Ascending aorta (tissue), 2 donors: ENCODE measurements at regions not wholly inside any gene's neighbourhood (a gene's known extent, or its start where the extent isn't known, plus 50 kb on each side); places are given as distances from the start of the nearest gene placed in this dataset.
"Not testable (repeated sequence)": the region's sequence is repeated elsewhere in the genome, so short reads cannot be mapped to it uniquely, and the experiment has no call there.

ENCODE experiments used
- DNase-seq, 2 donors: peaks; one replicate each; pipeline ENCODE4 v3.0.0-alpha.2; 2019; ENCODE audit warnings: low spot score in 2 of 2
- H3K27ac ChIP-seq, 2 donors: fragments of 200-600 bp; sonication (generic); one replicate each; pipeline ENCODE4 v1.5.1; 2016 to 2017; ENCODE audit warnings: mild to moderate bottlenecking in 1 of 2
- H3K27me3 ChIP-seq: fragments of 200-600 bp; sonication (generic); one replicate; pipeline ENCODE4 v1.5.1; 2017
- H3K36me3 ChIP-seq, 2 donors: fragments of 200-600 bp; sonication (generic); one replicate each; pipeline ENCODE4 v1.5.1; 2016
- H3K4me1 ChIP-seq, 2 donors: fragments of 200-600 bp; sonication (generic); one replicate each; pipeline ENCODE4 v1.5.1; 2016 to 2017; ENCODE audit warnings: mild to moderate bottlenecking in 1 of 2
- H3K4me3 ChIP-seq, 2 donors: fragments of 200-600 bp; sonication (generic); one replicate each; pipeline ENCODE4 v1.5.1; 2016 to 2017; ENCODE audit warnings: mild to moderate bottlenecking in 1 of 2
- H3K9me3 ChIP-seq, 2 donors: fragments of 200-600 bp; sonication (generic); one replicate each; pipeline ENCODE4 v1.5.1; 2016
- intact Hi-C: fragments of 100-400 bp; cut with DNase I; formaldehyde crosslinking; loops from one replicate; pipeline ENCODE4 v1.15.1; 2023
- TF ChIP-seq, protein P1 (sequence below), 3 experiments: fragments of 200-600 bp in 2 of 3; fragments of 450-650 bp in 1 of 3; sonication (generic) in 2 of 3; IDR thresholded peaks; one replicate each; pipeline ENCODE4 v1.5.1; 2016 to 2019; ENCODE audit warnings: antibody characterized with exemption in 3 of 3, mild to moderate bottlenecking in 1 of 3, moderate library complexity in 1 of 3

DNA sequence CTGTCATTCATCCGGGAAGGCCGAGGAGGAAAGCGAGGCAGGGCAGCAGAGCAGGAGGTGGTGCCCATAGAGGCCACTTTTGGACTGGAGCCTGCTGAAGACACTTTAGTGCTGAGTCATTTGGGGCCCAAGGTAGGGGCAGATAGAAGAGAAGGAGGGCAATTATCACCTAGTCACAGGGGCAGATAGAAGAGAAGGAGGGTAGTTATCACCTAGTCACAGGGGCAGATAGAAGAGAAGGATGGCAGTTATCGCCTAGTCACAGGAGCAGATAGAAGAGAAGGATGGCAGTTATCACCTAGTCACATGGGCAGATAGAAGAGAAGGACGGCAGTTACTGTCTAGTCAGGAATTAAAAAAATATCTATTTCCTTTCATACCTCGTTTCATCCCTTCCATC lies 1372.6 kb downstream of the FOXD4L5 start:
- DNase-seq, H3K36me3 ChIP-seq, H3K4me3 ChIP-seq, intact Hi-C loops, H3K27ac ChIP-seq, H3K27me3 ChIP-seq, H3K4me1 ChIP-seq, H3K9me3 ChIP-seq: not testable (repeated sequence)

DNA sequence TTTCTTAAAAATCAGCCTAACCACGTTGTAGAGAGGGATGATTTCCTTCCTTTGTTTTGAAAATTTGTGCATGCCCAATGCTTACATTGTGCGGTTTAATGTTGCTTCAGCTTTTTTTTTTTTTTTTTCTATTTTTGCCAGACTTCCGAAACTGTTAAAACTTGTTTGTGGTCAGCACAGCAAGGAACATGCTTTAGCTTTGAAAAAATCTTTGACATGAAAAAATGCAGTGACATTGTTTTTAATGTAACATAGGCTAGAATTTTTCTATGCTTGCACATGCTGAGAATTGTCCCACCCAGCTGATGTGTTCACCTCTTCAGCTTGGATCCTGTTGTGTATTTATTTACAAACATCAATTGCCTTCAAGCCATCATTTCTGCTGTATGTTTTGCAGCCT lies 1375.9 kb downstream of the FOXD4L5 start:
- DNase-seq, H3K36me3 ChIP-seq, H3K27me3 ChIP-seq, intact Hi-C loops, H3K27ac ChIP-seq, H3K9me3 ChIP-seq, H3K4me3 ChIP-seq, H3K4me1 ChIP-seq: not testable (repeated sequence)

GRCh38 chr9:63899637-63900190 lies 1385.3 kb downstream of the FOXD4L5 start:
- intact Hi-C loops, H3K27me3 ChIP-seq, H3K9me3 ChIP-seq, H3K36me3 ChIP-seq, DNase-seq, H3K4me1 ChIP-seq, H3K27ac ChIP-seq, H3K4me3 ChIP-seq: not testable (repeated sequence)

DNA sequence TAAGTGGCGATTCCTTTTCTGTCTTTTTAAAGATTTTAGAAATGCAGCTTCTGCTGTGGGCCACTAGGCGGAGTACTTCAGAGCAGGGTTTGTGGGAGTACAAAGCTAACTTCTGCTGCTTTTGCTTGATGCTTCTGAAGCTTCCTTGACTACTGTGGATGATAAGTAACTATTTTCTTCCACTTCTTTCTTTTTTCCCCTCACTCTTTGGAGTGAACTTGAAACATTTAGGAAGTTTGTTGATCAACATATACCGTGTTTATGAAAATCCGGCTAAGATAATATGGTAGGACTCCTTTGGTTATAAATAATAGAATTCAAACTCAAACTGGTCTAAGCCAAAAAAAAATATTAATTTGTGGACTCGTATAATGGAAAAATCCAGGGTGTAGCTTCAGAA lies 1403.6 kb downstream of the FOXD4L5 start:
- H3K36me3 ChIP-seq, DNase-seq, H3K27me3 ChIP-seq, H3K4me3 ChIP-seq, H3K4me1 ChIP-seq, H3K27ac ChIP-seq, intact Hi-C loops, H3K9me3 ChIP-seq: not testable (repeated sequence)

- H3K27me3 ChIP-seq, H3K36me3 ChIP-seq, DNase-seq, intact Hi-C loops, H3K4me1 ChIP-seq, H3K9me3 ChIP-seq, H3K27ac ChIP-seq, H3K4me3 ChIP-seq: not testable (repeated sequence)
Observed at GRCh38 chr9:63876380-63876779, 1408.6 kb downstream of the FOXD4L5 start.

- no peaks in the 10 kb centered on the region for H3K27me3 ChIP-seq
- peaks cover 0 to 5% of the 10 kb centered on the region in 2 donors for H3K9me3 ChIP-seq
- TF ChIP-seq, protein P1, sequence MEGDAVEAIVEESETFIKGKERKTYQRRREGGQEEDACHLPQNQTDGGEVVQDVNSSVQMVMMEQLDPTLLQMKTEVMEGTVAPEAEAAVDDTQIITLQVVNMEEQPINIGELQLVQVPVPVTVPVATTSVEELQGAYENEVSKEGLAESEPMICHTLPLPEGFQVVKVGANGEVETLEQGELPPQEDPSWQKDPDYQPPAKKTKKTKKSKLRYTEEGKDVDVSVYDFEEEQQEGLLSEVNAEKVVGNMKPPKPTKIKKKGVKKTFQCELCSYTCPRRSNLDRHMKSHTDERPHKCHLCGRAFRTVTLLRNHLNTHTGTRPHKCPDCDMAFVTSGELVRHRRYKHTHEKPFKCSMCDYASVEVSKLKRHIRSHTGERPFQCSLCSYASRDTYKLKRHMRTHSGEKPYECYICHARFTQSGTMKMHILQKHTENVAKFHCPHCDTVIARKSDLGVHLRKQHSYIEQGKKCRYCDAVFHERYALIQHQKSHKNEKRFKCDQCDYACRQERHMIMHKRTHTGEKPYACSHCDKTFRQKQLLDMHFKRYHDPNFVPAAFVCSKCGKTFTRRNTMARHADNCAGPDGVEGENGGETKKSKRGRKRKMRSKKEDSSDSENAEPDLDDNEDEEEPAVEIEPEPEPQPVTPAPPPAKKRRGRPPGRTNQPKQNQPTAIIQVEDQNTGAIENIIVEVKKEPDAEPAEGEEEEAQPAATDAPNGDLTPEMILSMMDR (IDR thresholded peaks at IDR 0.05), result no peak
- no peak for DNase-seq
- intact Hi-C loops, result no loop called here
- H3K36me3 ChIP-seq, result no peaks in the 10 kb centered on the region
- H3K27ac ChIP-seq, result no peak overlapping the region
- H3K4me1 ChIP-seq, result no peaks in the 10 kb centered on the region
- H3K4me3 ChIP-seq, result peak overlapping the region in 1 of 2 donors; percentile 47
Observed at GRCh38 chr9:63859475-63860215, 1425.4 kb downstream of the FOXD4L5 start.

DNA sequence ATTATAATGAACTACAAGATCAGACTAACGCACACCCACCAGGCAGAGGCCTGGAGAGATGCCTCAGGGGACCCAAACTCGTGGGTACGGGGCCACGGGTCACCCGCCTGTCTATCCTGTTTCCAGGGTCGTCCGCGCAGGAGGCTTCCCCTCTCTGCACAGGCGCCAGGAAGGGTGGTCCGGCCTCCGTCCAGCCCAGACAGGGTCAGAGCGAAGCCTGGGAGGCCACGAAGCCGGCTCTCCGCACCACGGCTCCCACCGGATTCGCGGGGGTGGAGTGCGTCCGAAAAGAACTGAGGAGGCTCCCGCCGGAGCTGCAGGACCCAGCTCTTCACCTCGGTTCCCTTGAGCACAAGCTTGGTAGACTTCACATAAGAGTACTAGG lies 1425.9 kb downstream of the FOXD4L5 start:
- H3K4me1 ChIP-seq, H3K9me3 ChIP-seq, H3K27me3 ChIP-seq, H3K27ac ChIP-seq, DNase-seq, intact Hi-C loops, H3K36me3 ChIP-seq: not testable (repeated sequence)
- peak overlapping the region in 1 of 2 donors; percentile 47 for H3K4me3 ChIP-seq

DNA sequence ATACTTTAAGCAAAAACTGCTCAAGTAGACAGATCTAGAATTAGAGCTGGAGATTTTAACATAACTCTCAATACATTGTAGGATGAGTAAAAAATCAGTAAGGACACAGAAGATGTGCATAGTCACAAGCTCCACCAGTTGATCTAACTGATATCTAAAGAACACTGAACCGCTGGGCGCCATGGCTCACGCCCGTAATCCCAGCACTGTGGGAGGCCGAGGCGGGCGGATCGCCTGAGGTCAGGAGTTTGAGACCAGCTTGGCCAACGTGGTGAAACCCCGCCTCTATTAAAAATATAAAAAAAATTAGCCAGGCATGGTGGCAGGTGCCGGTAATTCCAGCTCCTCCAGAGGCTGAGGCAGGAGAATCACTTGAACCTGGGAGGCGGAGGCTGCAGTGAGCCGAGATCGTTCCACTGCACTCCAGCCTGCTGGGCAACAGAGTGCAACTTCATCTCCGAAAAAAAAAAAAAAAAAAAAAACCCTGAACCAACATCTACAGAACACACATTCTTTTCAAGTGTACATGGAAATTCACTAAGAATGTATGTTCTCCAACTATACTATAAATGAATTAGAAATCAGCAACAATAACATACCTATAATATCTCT lies 1431.8 kb downstream of the FOXD4L5 start:
- H3K4me1 ChIP-seq, H3K9me3 ChIP-seq, DNase-seq, H3K27ac ChIP-seq, H3K4me3 ChIP-seq, H3K27me3 ChIP-seq, H3K36me3 ChIP-seq, intact Hi-C loops: not testable (repeated sequence)

DNA sequence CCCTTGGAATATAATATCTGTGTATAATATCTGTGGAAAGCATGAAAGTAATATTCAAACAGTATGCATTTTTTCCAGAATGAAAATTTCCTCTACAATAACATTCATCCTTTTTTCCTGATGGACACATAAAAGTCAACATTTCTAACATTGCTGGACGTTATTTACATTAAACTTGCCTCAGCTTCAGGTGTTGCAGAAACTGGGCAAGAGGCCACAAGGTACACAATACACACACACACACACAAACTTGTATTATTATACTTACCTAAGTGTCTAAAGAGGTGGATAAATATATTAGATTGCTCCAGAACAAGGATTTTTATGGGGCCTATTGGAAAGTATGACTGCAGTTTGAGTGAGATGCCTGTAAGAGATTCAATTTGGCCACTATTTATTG lies 1460.2 kb downstream of the FOXD4L5 start:
- H3K4me1 ChIP-seq, H3K36me3 ChIP-seq, H3K27ac ChIP-seq, intact Hi-C loops, H3K4me3 ChIP-seq, DNase-seq, H3K9me3 ChIP-seq, H3K27me3 ChIP-seq: not testable (repeated sequence)

DNA sequence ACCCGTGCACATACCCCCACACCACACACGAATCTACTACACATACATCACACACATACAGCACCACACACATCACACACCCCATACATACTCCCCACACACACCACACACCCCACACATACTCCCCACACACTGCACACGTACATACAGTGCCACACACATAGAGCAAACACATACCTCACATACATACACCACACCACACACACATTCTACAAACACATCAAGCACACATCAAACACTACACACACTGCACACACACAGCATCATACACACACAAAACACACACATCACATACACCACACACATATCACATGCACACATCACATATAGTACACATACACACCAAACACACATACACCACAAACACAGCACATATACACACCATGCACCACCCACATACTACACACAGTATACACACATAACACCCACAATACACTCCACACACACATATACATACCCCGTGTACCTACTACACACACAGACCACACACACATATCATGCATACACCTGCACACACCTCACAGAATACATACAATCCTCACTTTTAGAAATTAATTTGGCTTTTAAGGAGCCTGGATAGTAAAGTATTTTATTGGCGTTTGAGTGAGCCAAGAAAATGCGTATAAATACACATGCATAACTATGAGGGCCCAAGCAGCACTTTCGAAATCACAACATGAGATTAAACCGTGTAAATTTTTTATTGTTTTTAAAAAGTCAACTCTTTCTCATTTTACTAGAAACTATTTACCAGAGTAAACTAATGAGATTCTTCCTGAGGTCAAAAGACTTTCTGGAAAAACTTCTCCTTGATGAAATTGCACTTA lies 1461.4 kb downstream of the FOXD4L5 start:
- H3K9me3 ChIP-seq, H3K27me3 ChIP-seq, H3K27ac ChIP-seq, H3K4me1 ChIP-seq, DNase-seq, H3K36me3 ChIP-seq, intact Hi-C loops, H3K4me3 ChIP-seq: not testable (repeated sequence)

DNA sequence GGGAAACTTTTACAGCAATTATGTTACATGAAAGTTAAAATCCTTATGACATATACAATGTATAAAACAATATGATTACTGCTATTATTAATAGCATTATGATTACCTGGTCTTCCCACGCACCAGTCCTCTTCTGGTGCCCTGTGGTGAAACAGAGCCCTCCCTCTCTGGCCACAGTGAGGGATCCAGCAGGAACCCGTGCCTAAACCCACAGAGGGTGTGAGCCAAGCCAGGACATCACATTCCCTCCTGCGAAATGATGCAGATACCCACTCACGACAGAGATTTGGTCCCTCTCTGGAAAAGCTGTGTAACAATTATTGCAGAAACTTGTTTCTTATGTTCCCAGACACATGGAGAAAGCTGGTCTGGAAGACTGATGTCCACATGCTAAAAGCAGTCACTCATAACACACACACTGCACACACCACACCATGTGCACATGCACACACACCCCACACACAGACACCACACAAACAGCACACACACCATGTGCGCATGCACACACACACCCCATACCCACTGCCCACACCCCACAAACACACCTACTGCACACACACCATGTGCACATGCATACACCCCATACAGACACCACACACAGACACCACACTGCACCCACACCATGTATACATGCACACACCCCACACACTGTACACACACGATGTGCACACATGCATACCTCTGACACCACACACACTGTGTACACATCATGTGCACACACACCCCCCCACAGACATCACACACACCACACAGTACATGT lies 1462.2 kb downstream of the FOXD4L5 start:
- H3K27me3 ChIP-seq, H3K27ac ChIP-seq, DNase-seq, H3K4me1 ChIP-seq, H3K4me3 ChIP-seq, intact Hi-C loops, H3K36me3 ChIP-seq, H3K9me3 ChIP-seq: not testable (repeated sequence)

- H3K4me1 ChIP-seq, H3K4me3 ChIP-seq, intact Hi-C loops, H3K27me3 ChIP-seq, DNase-seq, H3K9me3 ChIP-seq, H3K27ac ChIP-seq, H3K36me3 ChIP-seq: not testable (repeated sequence)
Observed at GRCh38 chr9:63821293-63821692, 1463.7 kb downstream of the FOXD4L5 start.
